ENCODE measurements at regions not wholly inside any gene's neighbourhood (a gene's known extent, or its start where the extent isn't known, plus 50 kb on each side); places are given as distances from the start of the nearest gene placed in this dataset.

GRCh38 chr1:234777856-234778220 lies 167.9 kb upstream of the IRF2BP2 start:
- Histone ChIP-seq H3K27ac (ENCODE audit: low read length) (no peak overlapping the region), H3K4me1 (ENCODE audit: control insufficient read depth, insufficient read depth, low read length) (peaks cover 46% of the 10 kb centered on the region), H3K4me3 (ENCODE audit: low read length) (no peak overlapping the region), H3K9me3 (ENCODE audit: control insufficient read depth, insufficient read depth, low read length) (no peaks in the 10 kb centered on the region), H3K27me3 (ENCODE audit: control insufficient read depth, insufficient read depth, low read length) (peaks cover 32% of the 10 kb centered on the region), H3K36me3 (ENCODE audit: control insufficient read depth, insufficient read depth, low read length) (no peaks in the 10 kb centered on the region)
- Mint-ChIP-seq H3K36me3 (no peaks in the 10 kb centered on the region), H3K27me3 (ENCODE audit: low read depth in 2 of 2) (no peaks in the 10 kb centered on the region), H3K9me3 (no peaks in the 10 kb centered on the region), H3K27ac (no peak overlapping the region), H3K4me3 (no peak overlapping the region), H3K4me1 (peaks cover 3% of the 10 kb centered on the region in 2 donors)
- ATAC-seq (no peak), DNase-seq (peak in 1 of 2 donors; percentile 43)
- WGBS (ENCODE audit: insufficient coverage) = 83% methylated on average over 1 of the region's 1 CpG
- intact Hi-C loops (cut with micrococcal nuclease) = loop anchor here (10.0 kb wide), 1 partner anchor 87 kb away; no protein-coding TSS in a partner anchor
- TF ChIP-seq, protein P1, sequence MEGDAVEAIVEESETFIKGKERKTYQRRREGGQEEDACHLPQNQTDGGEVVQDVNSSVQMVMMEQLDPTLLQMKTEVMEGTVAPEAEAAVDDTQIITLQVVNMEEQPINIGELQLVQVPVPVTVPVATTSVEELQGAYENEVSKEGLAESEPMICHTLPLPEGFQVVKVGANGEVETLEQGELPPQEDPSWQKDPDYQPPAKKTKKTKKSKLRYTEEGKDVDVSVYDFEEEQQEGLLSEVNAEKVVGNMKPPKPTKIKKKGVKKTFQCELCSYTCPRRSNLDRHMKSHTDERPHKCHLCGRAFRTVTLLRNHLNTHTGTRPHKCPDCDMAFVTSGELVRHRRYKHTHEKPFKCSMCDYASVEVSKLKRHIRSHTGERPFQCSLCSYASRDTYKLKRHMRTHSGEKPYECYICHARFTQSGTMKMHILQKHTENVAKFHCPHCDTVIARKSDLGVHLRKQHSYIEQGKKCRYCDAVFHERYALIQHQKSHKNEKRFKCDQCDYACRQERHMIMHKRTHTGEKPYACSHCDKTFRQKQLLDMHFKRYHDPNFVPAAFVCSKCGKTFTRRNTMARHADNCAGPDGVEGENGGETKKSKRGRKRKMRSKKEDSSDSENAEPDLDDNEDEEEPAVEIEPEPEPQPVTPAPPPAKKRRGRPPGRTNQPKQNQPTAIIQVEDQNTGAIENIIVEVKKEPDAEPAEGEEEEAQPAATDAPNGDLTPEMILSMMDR (IDR thresholded peaks at IDR 0.05) = no peak

- H3K27ac ChIP-seq (ENCODE audit: low read length) = no peak overlapping the region
- TF ChIP-seq, protein P1 (IDR thresholded peaks at IDR 0.05) = no peak
- ATAC-seq = no peak
- Mint-ChIP-seq H3K36me3 (no peaks in the 10 kb centered on the region), H3K4me1 (peaks cover 10% of the 10 kb centered on the region in 2 donors), H3K27ac (no peak overlapping the region), H3K4me3 (no peak overlapping the region), H3K27me3 (ENCODE audit: low read depth in 2 of 2) (no peaks in the 10 kb centered on the region), H3K9me3 (no peaks in the 10 kb centered on the region)
- no peaks in the 10 kb centered on the region for H3K36me3 ChIP-seq (ENCODE audit: control insufficient read depth, insufficient read depth, low read length)
- H3K4me3 ChIP-seq (ENCODE audit: low read length) = no peak overlapping the region
- 80% methylated on average over 14 of the region's 14 CpGs for WGBS (ENCODE audit: insufficient coverage)
- H3K27me3 ChIP-seq (ENCODE audit: control insufficient read depth, insufficient read depth, low read length) = peaks cover 30% of the 10 kb centered on the region
- intact Hi-C loops (cut with micrococcal nuclease) = loop anchor here (10.0 kb wide), 1 partner anchor 88 kb away; no protein-coding TSS in a partner anchor
- no peaks in the 10 kb centered on the region for H3K9me3 ChIP-seq (ENCODE audit: control insufficient read depth, insufficient read depth, low read length)
- peak in 1 of 2 donors; percentile 20 for DNase-seq
- H3K4me1 ChIP-seq (ENCODE audit: control insufficient read depth, insufficient read depth, low read length) = peaks cover 53% of the 10 kb centered on the region
These were observed 167.2 kb upstream of the IRF2BP2 start for GRCh38 chr1:234776876-234777855.

GRCh38 chr1:234776256-234776875 lies 166.4 kb upstream of the IRF2BP2 start:
- no peak for DNase-seq
- no peaks in the 10 kb centered on the region for H3K9me3 Mint-ChIP-seq
- 87% methylated on average over 12 of the region's 12 CpGs for WGBS (ENCODE audit: insufficient coverage)
- H3K4me1 Mint-ChIP-seq = peaks cover 18% of the 10 kb centered on the region in 2 donors
- Histone ChIP-seq H3K27me3 (ENCODE audit: control insufficient read depth, insufficient read depth, low read length) (peaks cover 26% of the 10 kb centered on the region), H3K9me3 (ENCODE audit: control insufficient read depth, insufficient read depth, low read length) (no peaks in the 10 kb centered on the region), H3K4me3 (ENCODE audit: low read length) (no peak overlapping the region), H3K36me3 (ENCODE audit: control insufficient read depth, insufficient read depth, low read length) (no peaks in the 10 kb centered on the region), H3K27ac (ENCODE audit: low read length) (no peak overlapping the region), H3K4me1 (ENCODE audit: control insufficient read depth, insufficient read depth, low read length) (peaks cover 61% of the 10 kb centered on the region)
- H3K4me3 Mint-ChIP-seq = no peak overlapping the region
- H3K36me3 Mint-ChIP-seq = no peaks in the 10 kb centered on the region
- ATAC-seq = no peak
- H3K27me3 Mint-ChIP-seq (ENCODE audit: low read depth in 2 of 2) = no peaks in the 10 kb centered on the region
- no peak overlapping the region for H3K27ac Mint-ChIP-seq
- TF ChIP-seq, protein P1 (IDR thresholded peaks at IDR 0.05) = no peak
- intact Hi-C loops (cut with micrococcal nuclease) = loop anchor here (10.0 kb wide), 1 partner anchor 88 kb away; no protein-coding TSS in a partner anchor
